ENCODE measurements at regions not wholly inside any gene's neighbourhood (a gene's known extent, or its start where the extent isn't known, plus 50 kb on each side); places are given as distances from the start of the nearest gene placed in this dataset.

DNA sequence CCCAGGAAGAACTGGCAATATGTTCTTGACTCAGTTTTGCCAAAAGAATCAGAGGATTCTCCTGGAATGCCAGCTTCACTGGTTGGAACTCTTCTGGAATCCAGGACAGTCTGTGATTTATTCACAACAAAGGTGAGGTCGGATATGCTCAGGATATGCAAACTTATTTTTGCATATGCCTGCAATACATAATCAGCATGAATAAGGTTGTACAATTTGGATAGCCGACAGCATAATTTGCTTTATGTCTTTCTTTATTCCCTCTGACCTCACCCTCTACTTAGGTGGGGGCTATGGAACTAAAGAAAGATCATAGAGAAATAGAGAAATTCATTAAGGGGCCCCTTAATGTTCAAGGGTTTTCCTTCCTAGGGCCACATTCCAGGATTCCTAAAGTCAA, 57.6 kb upstream of the AKR1E2 start:
- TF ChIP-seq KLF9 (tag by site-specific recombination; IDR thresholded peaks at IDR 0.05; ENCODE audit: low read depth): no peak
- TF ChIP-seq ZNF433 (tag by site-specific recombination; IDR thresholded peaks at IDR 0.05; ENCODE audit: low read depth): no peak
